ENCODE measurements at regions not wholly inside any gene's neighbourhood (a gene's known extent, or its start where the extent isn't known, plus 50 kb on each side); places are given as distances from the start of the nearest gene placed in this dataset.

- no peak for DNase-seq (ENCODE audit: low spot score)
These were observed 798.6 kb upstream of the PCDH9 start for GRCh38 chr13:68028701-68029100.

GRCh38 chr13:68027306-68027705 is 797.2 kb upstream of the PCDH9 start:
- no peak for DNase-seq (ENCODE audit: low spot score)

GRCh38 chr13:68026077-68026476 is 795.9 kb upstream of the PCDH9 start:
- DNase-seq (ENCODE audit: low spot score): no peak

- DNase-seq (ENCODE audit: low spot score): no peak
These were observed 795.5 kb upstream of the PCDH9 start for GRCh38 chr13:68025604-68026003.

- DNase-seq (ENCODE audit: low spot score): no peak
These were observed 793.9 kb upstream of the PCDH9 start for GRCh38 chr13:68023838-68024581.

- DNase-seq (ENCODE audit: low spot score): no peak
These were observed 789.8 kb upstream of the PCDH9 start for GRCh38 chr13:68019901-68020300.

- no peak for DNase-seq (ENCODE audit: low spot score)
These were observed 779.4 kb upstream of the PCDH9 start for GRCh38 chr13:68009546-68009945.

GRCh38 chr13:68007576-68007975 is 777.4 kb upstream of the PCDH9 start:
- DNase-seq (ENCODE audit: low spot score): no peak

GRCh38 chr13:67996101-67996500 is 766.0 kb upstream of the PCDH9 start:
- no peak for DNase-seq (ENCODE audit: low spot score)

GRCh38 chr13:67990868-67991267 is 760.7 kb upstream of the PCDH9 start:
- DNase-seq (ENCODE audit: low spot score): no peak

GRCh38 chr13:67986234-67986633 is 756.1 kb upstream of the PCDH9 start:
- DNase-seq (ENCODE audit: low spot score): no peak

- DNase-seq (ENCODE audit: low spot score): no peak
These were observed 746.9 kb upstream of the PCDH9 start for GRCh38 chr13:67977066-67977465.

GRCh38 chr13:67971291-67971690 is 741.2 kb upstream of the PCDH9 start:
- DNase-seq (ENCODE audit: low spot score): no peak

GRCh38 chr13:67967031-67967430 is 736.9 kb upstream of the PCDH9 start:
- no peak for DNase-seq (ENCODE audit: low spot score)

GRCh38 chr13:67966065-67966464 is 735.9 kb upstream of the PCDH9 start:
- no peak for DNase-seq (ENCODE audit: low spot score)

GRCh38 chr13:67964986-67965385 is 734.9 kb upstream of the PCDH9 start:
- no peak for DNase-seq (ENCODE audit: low spot score)

GRCh38 chr13:67964091-67964490 is 734.0 kb upstream of the PCDH9 start:
- no peak for DNase-seq (ENCODE audit: low spot score)

GRCh38 chr13:67961331-67961730 is 731.2 kb upstream of the PCDH9 start:
- no peak for DNase-seq (ENCODE audit: low spot score)

- DNase-seq (ENCODE audit: low spot score): no peak
These were observed 721.3 kb upstream of the PCDH9 start for GRCh38 chr13:67951431-67951830.

- DNase-seq (ENCODE audit: low spot score): no peak
These were observed 720.5 kb upstream of the PCDH9 start for GRCh38 chr13:67950603-67951002.

- no peak for DNase-seq (ENCODE audit: low spot score)
These were observed 716.0 kb upstream of the PCDH9 start for GRCh38 chr13:67946131-67946530.

- no peak for DNase-seq (ENCODE audit: low spot score)
These were observed 713.0 kb upstream of the PCDH9 start for GRCh38 chr13:67943116-67943515.

- DNase-seq (ENCODE audit: low spot score): no peak
These were observed 705.5 kb upstream of the PCDH9 start for GRCh38 chr13:67935626-67936025.

GRCh38 chr13:67934617-67935330 is 704.6 kb upstream of the PCDH9 start:
- DNase-seq (ENCODE audit: low spot score): no peak

All from kidney capillary endothelial cell (primary cell).